ENCODE measurements at regions not wholly inside any gene's neighbourhood (a gene's known extent, or its start where the extent isn't known, plus 50 kb on each side); places are given as distances from the start of the nearest gene placed in this dataset.

DNA sequence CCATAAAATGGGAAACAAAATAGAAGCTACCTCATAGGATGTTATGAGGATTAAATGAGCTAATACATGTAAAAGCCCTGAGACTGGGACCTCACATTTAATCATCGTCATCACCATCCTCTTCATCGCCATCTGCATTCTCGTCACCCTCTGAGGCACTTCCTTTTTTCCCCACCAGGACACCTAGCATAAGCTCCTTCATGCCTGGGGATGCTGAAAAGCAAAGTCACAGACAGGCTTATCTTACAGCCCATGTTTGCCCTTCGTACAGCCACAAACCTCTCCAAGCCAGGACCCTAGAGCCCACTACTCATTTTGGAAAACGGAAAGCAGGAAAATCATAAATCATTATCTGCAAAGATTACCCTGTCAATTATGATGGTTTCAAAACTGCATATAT is 249.6 kb downstream of the GPAM start:
- TF ChIP-seq, protein P1, sequence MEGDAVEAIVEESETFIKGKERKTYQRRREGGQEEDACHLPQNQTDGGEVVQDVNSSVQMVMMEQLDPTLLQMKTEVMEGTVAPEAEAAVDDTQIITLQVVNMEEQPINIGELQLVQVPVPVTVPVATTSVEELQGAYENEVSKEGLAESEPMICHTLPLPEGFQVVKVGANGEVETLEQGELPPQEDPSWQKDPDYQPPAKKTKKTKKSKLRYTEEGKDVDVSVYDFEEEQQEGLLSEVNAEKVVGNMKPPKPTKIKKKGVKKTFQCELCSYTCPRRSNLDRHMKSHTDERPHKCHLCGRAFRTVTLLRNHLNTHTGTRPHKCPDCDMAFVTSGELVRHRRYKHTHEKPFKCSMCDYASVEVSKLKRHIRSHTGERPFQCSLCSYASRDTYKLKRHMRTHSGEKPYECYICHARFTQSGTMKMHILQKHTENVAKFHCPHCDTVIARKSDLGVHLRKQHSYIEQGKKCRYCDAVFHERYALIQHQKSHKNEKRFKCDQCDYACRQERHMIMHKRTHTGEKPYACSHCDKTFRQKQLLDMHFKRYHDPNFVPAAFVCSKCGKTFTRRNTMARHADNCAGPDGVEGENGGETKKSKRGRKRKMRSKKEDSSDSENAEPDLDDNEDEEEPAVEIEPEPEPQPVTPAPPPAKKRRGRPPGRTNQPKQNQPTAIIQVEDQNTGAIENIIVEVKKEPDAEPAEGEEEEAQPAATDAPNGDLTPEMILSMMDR (IDR thresholded peaks at IDR 0.05): no peak
- TF ChIP-seq POLR2A (IDR thresholded peaks at IDR 0.05): no peak
